GM19395 (cell line): ENCODE measurements at regions not wholly inside any gene's neighbourhood (a gene's known extent, or its start where the extent isn't known, plus 50 kb on each side); places are given as distances from the start of the nearest gene placed in this dataset.
"Not testable (repeated sequence)": the region's sequence is repeated elsewhere in the genome, so short reads cannot be mapped to it uniquely, and the experiment has no call there.

Experiments
- ATAC-seq: cut with Tn5 transposase; IDR thresholded peaks from one replicate; pipeline ENCODE4 v1.9.1; 2021; ENCODE audit warnings: mild to moderate bottlenecking, moderate library complexity; ENCODE audit not compliant: unreplicated experiment

DNA sequence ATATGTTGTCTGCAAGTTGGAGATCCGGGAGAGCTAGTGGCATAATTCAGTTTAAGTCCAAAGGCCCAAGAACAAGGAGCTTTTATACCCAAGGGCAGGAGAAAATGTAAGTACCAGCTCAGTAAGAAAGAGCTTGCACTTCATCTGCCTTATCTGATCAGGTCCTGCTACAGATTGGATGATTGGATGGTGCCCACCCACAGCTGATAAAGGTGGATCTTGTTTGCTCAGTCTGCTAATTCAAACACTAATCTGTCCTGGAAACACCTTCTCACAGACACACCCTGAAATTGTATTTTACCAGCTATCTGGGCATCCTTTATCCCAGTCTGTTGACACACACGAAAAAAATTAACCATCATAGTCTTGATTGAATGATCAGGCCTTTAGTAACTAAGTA lies 230.7 kb upstream of the SLC16A7 start:
- ATAC-seq, result no peak

DNA sequence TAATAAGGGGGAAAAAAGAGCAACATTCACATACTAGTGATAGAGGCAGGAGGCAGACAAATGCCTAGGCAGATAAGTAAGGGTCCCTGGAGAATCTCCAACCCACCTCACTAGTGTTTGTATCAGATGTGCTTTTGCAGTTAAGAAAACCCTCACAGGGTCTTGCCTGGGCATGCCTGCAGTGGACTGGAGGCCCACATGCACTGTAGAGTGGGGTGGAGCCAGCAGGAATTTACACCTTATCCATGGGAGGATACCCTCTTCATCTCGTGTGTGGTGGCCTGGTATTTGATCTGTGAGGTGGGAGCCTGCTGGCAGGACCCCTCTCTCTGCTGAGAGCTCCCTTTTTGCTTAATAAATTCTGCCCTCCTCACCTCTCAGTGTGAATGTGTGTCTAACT lies 238.0 kb upstream of the SLC16A7 start:
- ATAC-seq, result no peak

DNA sequence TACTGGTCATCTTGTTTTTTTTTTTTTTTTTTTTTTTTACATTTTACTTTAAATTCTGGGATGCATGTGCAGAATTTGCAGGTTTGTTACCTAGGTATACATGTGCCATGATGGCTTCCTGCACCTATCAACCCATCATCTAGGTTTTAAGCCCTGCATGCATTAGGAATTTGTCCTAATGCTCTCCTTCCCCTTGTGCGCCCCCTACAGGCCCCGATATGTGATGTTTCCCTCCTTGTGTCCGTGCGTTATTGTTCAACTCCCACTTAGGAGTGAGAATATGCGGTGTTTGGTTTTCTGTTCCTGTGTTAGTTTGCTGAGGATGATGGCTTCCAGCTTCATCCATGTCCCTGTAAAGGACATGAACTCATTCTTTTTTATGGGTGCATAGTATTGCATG lies 249.6 kb upstream of the SLC16A7 start:
- not testable (repeated sequence) for ATAC-seq

GRCh38 chr12:59345406-59345805 lies 250.4 kb upstream of the SLC16A7 start:
- no peak for ATAC-seq

DNA sequence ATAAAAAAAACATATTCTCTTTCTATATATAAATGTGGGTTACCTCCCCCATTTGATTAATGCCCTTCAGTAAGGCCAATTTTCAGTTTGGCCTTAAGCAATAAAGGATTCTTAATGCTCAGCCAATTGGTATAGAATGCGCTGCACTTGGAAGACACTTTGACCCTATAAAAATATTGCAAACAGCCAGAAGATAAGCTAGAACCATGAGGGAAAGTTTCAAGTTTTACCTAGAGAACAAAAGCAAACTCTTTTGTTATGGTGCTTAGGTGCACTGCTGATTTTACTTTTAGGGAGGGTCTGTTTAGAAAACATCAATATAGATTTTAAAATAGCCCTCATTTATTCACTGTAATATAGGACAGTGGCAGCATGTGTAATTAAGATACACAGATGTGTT lies 251.6 kb upstream of the SLC16A7 start:
- no peak for ATAC-seq

DNA sequence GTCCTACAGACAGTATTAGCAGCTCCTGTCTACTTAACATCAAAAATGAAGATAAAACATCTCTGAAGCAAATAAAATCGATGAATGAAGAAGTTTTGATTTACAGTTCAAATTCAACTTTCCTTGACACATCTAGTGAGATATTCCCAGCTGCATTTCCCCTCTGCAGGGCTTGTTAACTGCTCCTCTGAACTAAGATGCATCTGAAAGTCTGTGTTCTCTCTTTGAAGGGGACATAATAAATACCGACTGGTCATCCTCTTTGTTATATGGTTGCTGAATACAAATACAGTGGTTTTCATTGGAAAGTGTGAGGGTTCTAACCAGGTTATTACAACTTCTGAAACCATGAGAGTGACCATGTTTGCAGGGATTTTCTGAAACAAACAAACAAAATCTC lies 266.4 kb upstream of the SLC16A7 start:
- no peak for ATAC-seq

DNA sequence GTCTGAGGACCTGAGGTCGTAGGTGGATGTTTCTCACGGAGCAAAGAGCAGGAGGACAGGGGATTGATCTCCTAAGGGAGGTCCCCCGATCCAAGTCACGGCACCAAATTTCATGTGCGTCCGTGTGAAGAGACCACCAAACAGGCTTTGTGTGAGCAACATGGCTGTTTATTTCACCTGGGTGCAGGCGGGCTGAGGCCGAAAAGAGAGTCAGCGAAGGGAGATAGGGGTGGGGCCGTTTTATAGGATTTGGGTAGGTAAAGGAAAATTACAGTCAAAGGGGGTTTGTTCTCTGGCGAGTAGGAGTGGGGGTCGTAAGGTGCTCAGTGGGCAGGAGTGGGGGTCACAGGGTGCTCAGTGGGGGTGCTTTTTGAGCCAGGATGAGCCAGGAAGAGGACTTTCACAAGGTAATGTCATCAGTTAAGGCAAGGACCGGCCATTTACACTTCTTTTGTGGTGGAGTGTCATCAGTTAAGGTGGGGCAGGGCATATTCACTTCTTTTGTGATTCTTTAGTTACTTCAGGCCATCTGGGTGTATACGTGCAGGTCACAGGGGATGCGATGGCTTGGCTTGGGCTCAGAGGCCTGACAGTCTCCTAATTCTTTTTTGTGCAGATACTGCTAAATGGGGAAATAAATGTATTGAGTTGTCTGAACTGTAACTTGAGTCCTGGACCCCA lies 267.3 kb upstream of the SLC16A7 start:
- not testable (repeated sequence) for ATAC-seq

DNA sequence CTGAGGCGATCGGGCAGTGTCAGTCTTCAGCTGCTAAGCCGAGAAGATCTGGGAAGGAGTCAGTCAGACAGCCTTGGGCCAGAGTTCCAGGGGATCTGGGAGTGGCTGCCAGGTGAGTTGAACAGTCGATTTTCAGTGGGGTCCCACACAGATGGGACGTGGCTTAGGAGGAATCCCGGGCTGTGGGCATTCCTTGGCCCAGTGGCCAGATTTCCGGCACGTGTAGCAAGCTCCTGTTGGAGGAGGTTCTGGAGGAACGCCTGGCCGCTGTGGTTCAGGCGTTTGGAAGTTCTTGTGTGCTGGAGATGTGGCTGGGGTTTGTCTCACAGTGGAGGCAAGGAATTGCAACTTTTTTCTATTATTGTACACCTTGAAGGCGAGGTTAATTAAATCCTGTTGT lies 269.4 kb upstream of the SLC16A7 start:
- not testable (repeated sequence) for ATAC-seq

DNA sequence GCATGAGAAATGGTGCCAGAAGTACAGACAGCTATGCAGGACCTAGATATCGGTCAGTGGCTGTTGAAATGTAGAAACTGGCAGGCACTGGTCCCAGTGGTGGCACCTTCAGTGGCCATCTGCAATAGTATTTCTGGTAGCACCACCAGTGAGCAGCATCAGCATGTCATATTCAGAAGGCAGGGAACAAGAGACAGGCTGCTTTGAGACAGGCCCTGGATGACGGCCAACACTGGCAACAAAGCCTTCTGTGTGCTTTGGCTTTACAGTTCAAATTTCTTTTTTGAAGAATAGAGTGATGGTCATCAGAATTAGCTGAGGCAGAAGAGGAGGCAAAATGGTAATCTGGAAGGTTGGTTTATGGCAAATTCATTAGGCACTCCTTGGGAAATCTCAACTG lies 273.4 kb upstream of the SLC16A7 start:
- no peak for ATAC-seq

DNA sequence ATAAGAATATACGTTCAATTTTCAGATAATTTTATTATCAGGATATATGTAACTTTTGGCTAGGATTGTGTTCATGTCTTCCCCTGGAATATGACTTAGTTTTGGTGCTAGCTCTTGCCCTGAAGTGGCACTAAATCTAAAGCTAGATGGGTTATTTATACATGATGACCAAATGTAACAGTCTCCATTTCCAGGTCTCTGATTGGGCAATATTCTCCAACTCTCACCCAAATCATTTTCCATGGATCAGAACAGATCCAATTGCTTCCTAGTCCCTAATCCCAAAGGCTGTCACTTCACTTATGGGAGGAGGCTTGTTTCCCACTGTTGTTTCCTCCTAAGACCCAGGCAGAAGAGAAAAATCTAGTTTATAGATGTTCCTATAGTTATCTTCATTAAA lies 274.6 kb upstream of the SLC16A7 start:
- no peak for ATAC-seq

DNA sequence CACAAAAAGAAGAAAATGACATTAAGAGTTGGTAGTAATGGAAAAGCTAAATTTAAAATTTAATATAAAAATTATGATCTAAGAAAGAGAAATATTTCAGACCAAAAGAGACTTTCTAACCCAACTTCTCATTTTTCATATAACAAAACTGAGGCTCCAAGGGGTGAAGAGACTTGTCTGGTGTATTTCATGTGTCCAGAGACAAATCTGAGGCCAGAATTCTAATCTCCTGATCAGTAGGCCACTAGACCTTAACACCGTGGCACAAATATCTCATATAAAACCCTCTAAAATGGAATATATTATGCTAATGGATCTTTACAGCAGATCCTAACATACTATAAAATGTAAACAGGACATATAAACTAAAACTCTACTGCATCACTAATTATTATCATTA lies 275.7 kb upstream of the SLC16A7 start:
- no peak for ATAC-seq

GRCh38 chr12:59318940-59319339 lies 276.9 kb upstream of the SLC16A7 start:
- ATAC-seq, result no peak

DNA sequence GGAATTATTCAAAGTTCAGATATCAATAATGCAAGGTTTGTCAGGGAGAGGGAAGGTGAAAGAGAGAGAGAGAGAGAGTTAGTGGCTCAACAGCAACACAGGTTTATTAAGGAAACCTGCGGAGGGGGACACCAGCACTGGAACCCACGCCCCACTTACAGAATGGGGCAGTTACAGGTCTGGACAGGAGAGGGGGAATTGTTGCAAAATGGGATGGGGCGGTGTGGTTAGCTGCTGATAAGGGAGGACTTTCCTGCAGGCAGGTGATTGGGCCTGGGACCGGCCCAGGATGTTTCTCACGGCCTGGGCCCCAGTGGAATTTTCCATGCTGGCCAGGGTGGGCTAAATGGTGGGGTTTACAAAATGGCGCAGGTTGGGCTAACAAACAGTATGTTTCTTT lies 278.2 kb upstream of the SLC16A7 start:
- ATAC-seq, result no peak

GRCh38 chr12:59316938-59317337 lies 278.9 kb upstream of the SLC16A7 start:
- no peak for ATAC-seq

DNA sequence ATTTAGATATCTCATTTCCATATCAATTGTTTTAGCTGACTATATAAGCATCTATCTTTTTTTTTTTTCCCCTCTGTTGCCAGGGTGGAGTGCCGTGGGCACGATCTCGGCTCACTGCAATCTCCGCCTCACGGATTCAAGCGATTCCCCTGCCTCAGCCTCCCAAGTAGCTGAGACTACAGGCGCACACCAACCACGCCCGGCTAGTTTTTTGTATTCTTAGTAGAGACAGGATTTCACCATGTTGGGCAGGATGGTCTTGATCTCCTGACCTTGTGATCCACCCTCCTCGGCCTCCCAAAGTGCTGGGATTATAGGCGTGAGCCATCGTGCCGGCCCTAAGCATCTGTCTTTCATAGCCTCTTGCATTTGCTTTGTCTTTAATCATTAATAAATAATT lies 279.5 kb upstream of the SLC16A7 start:
- ATAC-seq, result not testable (repeated sequence)

- no peak for ATAC-seq
These were observed 281.6 kb upstream of the SLC16A7 start for GRCh38 chr12:59314209-59314608.

- ATAC-seq, result no peak
These were observed 291.6 kb upstream of the SLC16A7 start for GRCh38 chr12:59304077-59304721.

- ATAC-seq, result no peak
These were observed 297.5 kb upstream of the SLC16A7 start for GRCh38 chr12:59298296-59298695.

DNA sequence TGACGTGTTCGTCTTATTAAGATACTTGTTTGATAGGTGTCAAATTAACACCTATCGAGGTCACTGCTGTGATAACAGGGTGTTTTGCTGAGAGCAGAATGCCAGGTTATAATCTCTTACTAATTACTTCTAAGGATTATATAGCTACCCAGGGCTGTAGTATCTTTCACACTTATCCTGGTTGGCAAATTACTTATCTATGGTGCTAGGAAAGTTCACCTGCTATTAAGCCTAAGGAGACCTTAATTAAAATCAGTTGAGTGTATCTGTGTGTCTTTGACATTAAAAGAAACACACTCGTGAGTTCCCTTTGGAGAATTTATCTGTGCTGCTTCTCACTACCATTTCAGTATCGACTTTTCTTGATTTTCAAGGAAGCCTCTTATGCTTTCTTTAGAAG lies 301.6 kb upstream of the SLC16A7 start:
- ATAC-seq, result no peak

DNA sequence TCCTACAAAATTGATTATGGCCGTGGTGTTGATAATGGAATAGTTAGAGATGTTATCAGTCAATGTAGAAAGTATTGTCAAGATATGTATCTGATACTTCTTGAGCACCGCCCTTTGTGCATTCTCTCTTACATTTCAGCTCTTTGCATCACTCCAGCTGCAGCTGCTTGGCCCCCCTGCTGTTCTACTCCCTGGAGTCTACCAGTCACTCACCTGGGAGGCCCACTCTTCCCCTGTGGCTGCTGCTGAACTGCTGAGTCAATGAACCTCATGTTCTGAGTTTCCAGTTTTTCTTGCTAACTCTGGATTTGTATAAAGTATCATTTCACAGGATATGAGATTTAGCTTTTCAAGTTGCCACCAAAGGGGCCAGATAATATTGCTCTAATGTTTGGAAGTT lies 312.8 kb upstream of the SLC16A7 start:
- no peak for ATAC-seq

- not testable (repeated sequence) for ATAC-seq
These were observed 322.3 kb upstream of the SLC16A7 start for GRCh38 chr12:59273561-59273960.

- ATAC-seq, result no peak
These were observed 327.5 kb upstream of the SLC16A7 start for GRCh38 chr12:59268295-59268809.

- no peak for ATAC-seq
These were observed 335.6 kb upstream of the SLC16A7 start for GRCh38 chr12:59260202-59260601.
